GM12873 (cell line): ENCODE measurements at regions not wholly inside any gene's neighbourhood (a gene's known extent, or its start where the extent isn't known, plus 50 kb on each side); places are given as distances from the start of the nearest gene placed in this dataset.

ENCODE experiments used
- TF ChIP-seq, protein P1 (sequence below): IDR thresholded peaks from 2 replicates; pipeline ENCODE4 v1.5.1; 2012; ENCODE audit warnings: low read depth, mild to moderate bottlenecking, moderate library complexity, low read length, control low read depth; ENCODE audit not compliant: insufficient read depth; ENCODE audit errors: missing control alignments

DNA sequence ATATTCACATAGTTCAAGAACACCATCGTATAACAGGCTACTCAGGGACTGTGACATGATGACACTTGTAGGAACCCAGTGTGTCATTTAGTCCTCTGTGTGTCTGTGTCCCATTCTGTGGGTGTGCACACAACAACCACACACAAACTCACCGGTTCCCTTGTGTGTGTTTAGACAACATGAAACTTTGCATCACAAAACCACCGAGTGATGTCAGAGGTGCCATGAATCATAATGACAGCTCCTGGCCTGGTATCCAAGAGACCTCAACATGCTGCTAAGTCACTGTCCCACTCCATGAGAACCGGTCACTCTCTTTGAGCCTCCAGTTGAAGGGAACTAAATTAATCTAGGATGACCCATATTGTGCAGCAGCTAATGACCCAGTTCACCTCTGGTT is 421.3 kb downstream of the PREX1 start:
- TF ChIP-seq, protein P1, sequence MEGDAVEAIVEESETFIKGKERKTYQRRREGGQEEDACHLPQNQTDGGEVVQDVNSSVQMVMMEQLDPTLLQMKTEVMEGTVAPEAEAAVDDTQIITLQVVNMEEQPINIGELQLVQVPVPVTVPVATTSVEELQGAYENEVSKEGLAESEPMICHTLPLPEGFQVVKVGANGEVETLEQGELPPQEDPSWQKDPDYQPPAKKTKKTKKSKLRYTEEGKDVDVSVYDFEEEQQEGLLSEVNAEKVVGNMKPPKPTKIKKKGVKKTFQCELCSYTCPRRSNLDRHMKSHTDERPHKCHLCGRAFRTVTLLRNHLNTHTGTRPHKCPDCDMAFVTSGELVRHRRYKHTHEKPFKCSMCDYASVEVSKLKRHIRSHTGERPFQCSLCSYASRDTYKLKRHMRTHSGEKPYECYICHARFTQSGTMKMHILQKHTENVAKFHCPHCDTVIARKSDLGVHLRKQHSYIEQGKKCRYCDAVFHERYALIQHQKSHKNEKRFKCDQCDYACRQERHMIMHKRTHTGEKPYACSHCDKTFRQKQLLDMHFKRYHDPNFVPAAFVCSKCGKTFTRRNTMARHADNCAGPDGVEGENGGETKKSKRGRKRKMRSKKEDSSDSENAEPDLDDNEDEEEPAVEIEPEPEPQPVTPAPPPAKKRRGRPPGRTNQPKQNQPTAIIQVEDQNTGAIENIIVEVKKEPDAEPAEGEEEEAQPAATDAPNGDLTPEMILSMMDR: no peak

- TF ChIP-seq, protein P1: no peak
Observed at GRCh38 chr20:48405909-48406308, 421.9 kb downstream of the PREX1 start.

- TF ChIP-seq, protein P1: peak; percentile 54
Observed at GRCh38 chr20:48404598-48404997, 423.2 kb downstream of the PREX1 start.

GRCh38 chr20:48403167-48403761 is 424.5 kb downstream of the PREX1 start:
- TF ChIP-seq, protein P1: no peak

DNA sequence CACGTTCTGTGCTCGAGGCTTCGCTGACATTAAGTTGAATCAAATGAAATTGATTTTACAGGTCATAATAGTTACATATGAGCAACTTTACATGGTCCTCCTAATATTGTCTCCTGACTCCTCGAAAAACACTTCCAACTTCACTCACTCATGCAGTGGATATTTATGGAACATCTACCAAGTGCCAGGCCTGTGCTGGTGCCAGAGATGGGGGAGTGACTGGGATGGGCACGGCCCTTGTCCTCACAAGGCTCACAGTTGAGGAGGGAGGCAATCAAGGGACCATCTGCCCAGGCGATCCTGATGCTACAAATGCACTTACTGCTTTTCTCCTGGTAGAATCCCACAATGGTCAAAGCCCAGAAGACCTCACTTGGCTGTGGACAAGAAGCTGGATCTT is 426.4 kb downstream of the PREX1 start:
- TF ChIP-seq, protein P1: no peak

GRCh38 chr20:48400009-48400408 is 427.8 kb downstream of the PREX1 start:
- TF ChIP-seq, protein P1: no peak

DNA sequence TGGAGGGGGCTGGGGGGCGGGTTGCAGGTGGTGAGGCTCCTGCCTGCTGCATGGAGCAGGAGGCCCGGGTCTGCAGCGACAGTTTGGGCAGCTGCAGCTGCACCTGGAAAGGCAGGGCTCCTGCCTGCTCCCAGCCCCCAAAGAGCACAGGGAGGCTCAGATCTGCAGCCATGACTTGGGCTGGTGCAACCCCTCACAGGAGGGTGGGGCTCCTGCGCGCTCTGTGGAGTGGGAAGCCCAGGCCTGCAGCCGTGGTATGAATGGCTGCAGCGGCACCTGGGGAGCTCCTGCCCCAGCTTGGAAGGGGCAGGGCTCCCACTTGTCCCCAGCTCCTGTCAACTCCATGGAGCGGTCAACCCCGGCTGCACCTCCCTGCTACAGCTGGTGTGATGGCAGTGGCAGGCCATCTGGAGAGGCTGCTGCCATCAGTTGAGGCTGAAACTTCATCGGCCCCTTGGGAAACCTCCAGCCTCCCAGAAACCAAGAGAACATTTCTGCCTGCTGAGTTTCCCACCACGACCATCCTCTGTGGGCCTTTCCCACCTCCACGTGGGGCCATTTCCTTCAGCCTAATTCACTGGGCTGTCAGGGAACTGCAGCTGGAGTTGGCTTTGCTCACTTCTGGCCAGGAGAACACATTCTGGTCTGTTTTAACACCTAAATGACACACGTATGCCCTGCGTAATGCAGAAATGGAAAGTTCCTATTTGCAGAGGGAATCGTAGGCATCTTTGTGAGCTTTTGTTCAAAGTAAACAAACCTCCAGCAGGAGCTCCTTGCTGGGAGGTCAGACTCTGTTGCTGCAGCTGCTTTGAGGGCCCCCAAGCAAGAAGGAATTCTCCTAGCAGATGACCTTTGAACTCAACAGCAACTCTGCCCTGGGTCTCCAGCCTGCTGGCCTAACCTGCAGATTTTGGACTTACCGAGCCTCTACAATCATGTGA is 429.0 kb downstream of the PREX1 start:
- TF ChIP-seq, protein P1: no peak
